CD4-positive, CD25-positive, alpha-beta regulatory T cell (primary cell): ENCODE measurements at regions not wholly inside any gene's neighbourhood (a gene's known extent, or its start where the extent isn't known, plus 50 kb on each side); places are given as distances from the start of the nearest gene placed in this dataset.

Source experiments
- ATAC-seq, 2 donors: fragments of 150-1000 bp; cut with Tn5 transposase; one replicate each; pipeline ENCODE4 v1.10.0; 2021; ENCODE audit warnings: low read depth in 2 of 2, moderate number of reproducible peaks in 2 of 2, moderate library complexity in 1 of 2
- DNase-seq, 3 donors: peaks; one replicate each; pipeline versions ENCODE4 v3.0.0 to v3.0.0-alpha.2; 2012 to 2022; ENCODE audit warnings: mixed read lengths in 1 of 3
- H3K27ac ChIP-seq: one replicate; pipeline ENCODE4 v1.7.0; 2013; ENCODE audit warnings: mild to moderate bottlenecking, low read length; ENCODE audit not compliant: insufficient read depth, poor library complexity, severe bottlenecking
- H3K27me3 ChIP-seq: one replicate; pipeline ENCODE4 v1.7.0; 2013; ENCODE audit warnings: low read length; ENCODE audit not compliant: control insufficient read depth, insufficient read depth
- H3K36me3 ChIP-seq: one replicate; pipeline ENCODE4 v1.7.0; 2013; ENCODE audit warnings: mild to moderate bottlenecking, low read length, moderate library complexity; ENCODE audit not compliant: control insufficient read depth, insufficient read depth
- H3K4me1 ChIP-seq: 2 replicates; pipeline ENCODE4 v1.7.0; 2013; ENCODE audit warnings: mild to moderate bottlenecking, low read length; ENCODE audit not compliant: insufficient read depth, control insufficient read depth, poor library complexity, severe bottlenecking
- H3K4me3 ChIP-seq: one replicate; pipeline ENCODE4 v1.7.0; 2013; ENCODE audit warnings: low read depth, mild to moderate bottlenecking, low read length, moderate library complexity
- H3K9me3 ChIP-seq, 2 experiments: 1 replicate in 1 of 2; 2 replicates in 1 of 2; pipeline ENCODE4 v1.7.0; 2013; ENCODE audit warnings: low read length in 2 of 2, mild to moderate bottlenecking in 1 of 2, moderate library complexity in 1 of 2; ENCODE audit not compliant: control insufficient read depth in 2 of 2
- H3K27ac Mint-ChIP-seq, 3 donors: one replicate each; pipeline ENCODE4 v1.8.0; 2020 to 2022; ENCODE audit warnings: mild to moderate bottlenecking in 3 of 3, mixed read lengths in 3 of 3, moderate library complexity in 2 of 3
- H3K27me3 Mint-ChIP-seq: one replicate; pipeline ENCODE4 v1.8.0; 2022; ENCODE audit warnings: mild to moderate bottlenecking, mixed read lengths
- H3K36me3 Mint-ChIP-seq: one replicate; pipeline ENCODE4 v1.8.0; 2020; ENCODE audit warnings: mixed read lengths
- H3K4me1 Mint-ChIP-seq, 4 donors: one replicate each; pipeline ENCODE4 v1.8.0; 2020 to 2022; ENCODE audit warnings: mixed read lengths in 4 of 4, mild to moderate bottlenecking in 1 of 4
- H3K4me3 Mint-ChIP-seq, 4 donors: one replicate each; pipeline ENCODE4 v1.8.0; 2020 to 2022; ENCODE audit warnings: mild to moderate bottlenecking in 4 of 4, mixed read lengths in 4 of 4, moderate library complexity in 3 of 4
- H3K9me3 Mint-ChIP-seq, 7 donors: one replicate each; pipeline ENCODE4 v1.8.0; 2020 to 2022; ENCODE audit warnings: mixed read lengths in 7 of 7, mild to moderate bottlenecking in 3 of 7, moderate library complexity in 2 of 7

- H3K4me1 ChIP-seq, result peaks cover 60% of the 10 kb centered on the region
- ATAC-seq, result no peak
- no peaks in the 10 kb centered on the region for H3K9me3 ChIP-seq
- no peak for DNase-seq
- Mint-ChIP-seq H3K27ac (peak overlapping the region in 1 of 3 donors; percentile 47), H3K4me1 (peaks cover 28 to 59% (median 45%) of the 10 kb centered on the region in 4 donors), H3K4me3 (peak overlapping the region in 1 of 4 donors; percentile 77), H3K27me3 (peaks cover 1% of the 10 kb centered on the region), H3K9me3 (peaks cover 0 to 2% (median 0%) of the 10 kb centered on the region in 7 donors), H3K36me3 (no peaks in the 10 kb centered on the region)
- no peak overlapping the region for H3K4me3 ChIP-seq
- no peaks in the 10 kb centered on the region for H3K36me3 ChIP-seq
- H3K27ac ChIP-seq, result no peak overlapping the region
- no peaks in the 10 kb centered on the region for H3K27me3 ChIP-seq
Measured at GRCh38 chr6:105645156-105645555, 242.3 kb upstream of the PREP start.

DNA sequence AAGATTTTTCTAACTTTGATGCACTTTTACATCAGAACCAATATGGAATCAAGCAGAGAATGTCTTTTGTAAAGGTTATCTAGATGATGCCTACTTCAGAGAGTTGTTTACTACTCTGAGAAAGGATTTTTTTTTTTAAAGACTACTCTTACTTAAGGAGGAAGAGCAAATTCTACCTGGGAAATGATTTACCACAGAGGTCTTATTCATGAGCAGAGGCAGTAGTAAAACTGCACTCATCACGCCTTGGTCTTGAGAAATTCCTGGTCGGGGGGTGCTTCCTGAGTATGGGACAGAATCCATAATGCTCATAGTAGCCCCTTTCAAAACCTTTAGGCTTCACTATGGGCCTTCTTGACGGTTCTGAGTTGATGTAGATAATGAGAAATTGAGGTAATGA lies 241.8 kb upstream of the PREP start:
- DNase-seq (no peak), ATAC-seq (no peak)
- no peaks in the 10 kb centered on the region for H3K9me3 ChIP-seq
- no peaks in the 10 kb centered on the region for H3K36me3 Mint-ChIP-seq
- peaks cover 56% of the 10 kb centered on the region for H3K4me1 ChIP-seq
- no peak overlapping the region for H3K27ac ChIP-seq
- no peak overlapping the region for H3K4me3 ChIP-seq
- H3K36me3 ChIP-seq, result no peaks in the 10 kb centered on the region
- peaks cover 28 to 56% (median 42%) of the 10 kb centered on the region in 4 donors for H3K4me1 Mint-ChIP-seq
- no peaks in the 10 kb centered on the region for H3K27me3 ChIP-seq
- peaks cover 6% of the 10 kb centered on the region for H3K27me3 Mint-ChIP-seq
- H3K27ac Mint-ChIP-seq, result peak overlapping the region in 1 of 3 donors; percentile 53
- peaks cover 0 to 4% (median 0%) of the 10 kb centered on the region in 7 donors for H3K9me3 Mint-ChIP-seq
- peak overlapping the region in 2 of 4 donors; percentile 65 to 83 for H3K4me3 Mint-ChIP-seq

DNA sequence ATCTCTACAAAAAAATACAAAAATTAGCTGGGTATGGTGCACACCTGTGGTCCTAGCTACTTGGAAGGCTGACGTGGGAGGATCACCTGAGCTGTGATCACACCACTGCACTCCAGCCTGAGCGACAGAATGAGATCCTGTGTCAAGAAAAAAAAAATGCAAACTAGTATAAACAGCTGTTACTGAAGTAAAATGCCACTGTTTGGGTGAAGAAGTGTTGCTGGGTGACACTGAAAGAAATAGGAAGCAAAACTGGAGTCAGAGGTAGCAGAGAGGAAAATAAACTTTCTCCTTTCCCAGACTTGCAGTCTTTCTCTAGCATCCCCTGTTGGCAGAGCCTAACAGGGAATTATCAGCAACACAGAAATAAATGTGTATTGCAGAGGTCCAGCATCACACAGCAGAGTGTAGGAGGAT lies 241.2 kb upstream of the PREP start:
- Mint-ChIP-seq H3K4me3 (peak overlapping the region in 3 of 4 donors; percentile 3 to 83 (median 65)), H3K27ac (peak overlapping the region in 2 of 3 donors; percentile 5 to 53), H3K36me3 (no peaks in the 10 kb centered on the region), H3K4me1 (peaks cover 24 to 50% (median 36%) of the 10 kb centered on the region in 4 donors), H3K9me3 (peaks cover 0 to 4% (median 0%) of the 10 kb centered on the region in 7 donors), H3K27me3 (peaks cover 7% of the 10 kb centered on the region)
- Histone ChIP-seq H3K4me3 (peak overlapping the region; percentile 27), H3K27me3 (no peaks in the 10 kb centered on the region), H3K4me1 (peaks cover 50% of the 10 kb centered on the region), H3K27ac (no peak overlapping the region), H3K9me3 (no peaks in the 10 kb centered on the region), H3K36me3 (no peaks in the 10 kb centered on the region)
- DNase-seq (no peak), ATAC-seq (no peak)

DNA sequence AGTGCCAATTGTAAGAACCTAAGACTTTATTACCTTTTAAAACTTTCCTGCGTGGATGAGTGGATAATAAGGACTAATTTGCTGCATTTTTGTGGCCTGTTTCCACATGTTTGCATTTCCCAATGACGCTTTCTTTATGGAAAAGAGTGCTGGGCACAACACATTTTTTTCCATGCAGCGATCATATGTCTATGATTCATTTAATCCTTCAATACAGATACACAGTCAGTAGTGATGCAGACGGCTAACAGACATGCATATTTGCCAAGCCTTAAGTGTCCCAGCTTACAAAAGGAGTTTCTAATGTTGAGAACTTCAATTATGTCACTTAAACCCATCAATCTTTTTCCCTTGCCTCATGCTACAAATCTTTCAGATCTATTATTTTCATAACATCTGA lies 239.8 kb upstream of the PREP start:
- Histone ChIP-seq H3K27ac (no peak overlapping the region), H3K4me3 (no peak overlapping the region), H3K4me1 (peaks cover 39% of the 10 kb centered on the region), H3K9me3 (no peaks in the 10 kb centered on the region), H3K36me3 (no peaks in the 10 kb centered on the region), H3K27me3 (no peaks in the 10 kb centered on the region)
- no peak for DNase-seq
- no peak overlapping the region for H3K4me3 Mint-ChIP-seq
- peaks cover 0 to 5% (median 0%) of the 10 kb centered on the region in 7 donors for H3K9me3 Mint-ChIP-seq
- peaks cover 11 to 37% (median 24%) of the 10 kb centered on the region in 4 donors for H3K4me1 Mint-ChIP-seq
- no peaks in the 10 kb centered on the region for H3K36me3 Mint-ChIP-seq
- H3K27me3 Mint-ChIP-seq, result peaks cover 7% of the 10 kb centered on the region
- ATAC-seq, result no peak
- H3K27ac Mint-ChIP-seq, result no peak overlapping the region

- Mint-ChIP-seq H3K4me1 (peaks cover 7 to 29% (median 18%) of the 10 kb centered on the region in 4 donors), H3K36me3 (no peaks in the 10 kb centered on the region), H3K9me3 (peaks cover 0 to 5% (median 0%) of the 10 kb centered on the region in 7 donors), H3K27ac (no peak overlapping the region), H3K27me3 (peaks cover 7% of the 10 kb centered on the region), H3K4me3 (no peak overlapping the region)
- Histone ChIP-seq H3K36me3 (no peaks in the 10 kb centered on the region), H3K27ac (no peak overlapping the region), H3K27me3 (no peaks in the 10 kb centered on the region), H3K4me1 (peaks cover 29% of the 10 kb centered on the region), H3K9me3 (no peaks in the 10 kb centered on the region), H3K4me3 (no peak overlapping the region)
- ATAC-seq (no peak), DNase-seq (no peak)
Measured at GRCh38 chr6:105641504-105641903, 238.6 kb upstream of the PREP start.

- ATAC-seq (no peak), DNase-seq (no peak)
- Histone ChIP-seq H3K4me3 (no peak overlapping the region), H3K27ac (no peak overlapping the region), H3K27me3 (no peaks in the 10 kb centered on the region), H3K4me1 (peaks cover 7% of the 10 kb centered on the region), H3K9me3 (no peaks in the 10 kb centered on the region), H3K36me3 (no peaks in the 10 kb centered on the region)
- Mint-ChIP-seq H3K4me3 (no peak overlapping the region), H3K27ac (no peak overlapping the region), H3K9me3 (peaks cover 0 to 6% (median 0%) of the 10 kb centered on the region in 7 donors), H3K36me3 (no peaks in the 10 kb centered on the region), H3K27me3 (peaks cover 7% of the 10 kb centered on the region), H3K4me1 (peaks cover under 1 to 7% (median 5%) of the 10 kb centered on the region in 4 donors)
Measured at GRCh38 chr6:105639124-105639523, 236.2 kb upstream of the PREP start.

GRCh38 chr6:105633814-105634213 lies 230.9 kb upstream of the PREP start:
- H3K4me1 Mint-ChIP-seq, result peaks cover 0 to 7% (median 0%) of the 10 kb centered on the region in 4 donors
- Histone ChIP-seq H3K4me3 (no peak overlapping the region), H3K27me3 (no peaks in the 10 kb centered on the region), H3K27ac (no peak overlapping the region), H3K36me3 (no peaks in the 10 kb centered on the region), H3K4me1 (no peaks in the 10 kb centered on the region), H3K9me3 (no peaks in the 10 kb centered on the region)
- H3K4me3 Mint-ChIP-seq, result no peak overlapping the region
- peaks cover 8% of the 10 kb centered on the region for H3K27me3 Mint-ChIP-seq
- H3K36me3 Mint-ChIP-seq, result peaks cover 11% of the 10 kb centered on the region
- DNase-seq (no peak), ATAC-seq (no peak)
- no peak overlapping the region for H3K27ac Mint-ChIP-seq
- H3K9me3 Mint-ChIP-seq, result peaks cover 2 to 10% (median 7%) of the 10 kb centered on the region in 7 donors

- ATAC-seq, result no peak
- Histone ChIP-seq H3K4me3 (no peak overlapping the region), H3K36me3 (no peaks in the 10 kb centered on the region), H3K9me3 (no peaks in the 10 kb centered on the region), H3K27me3 (no peaks in the 10 kb centered on the region), H3K27ac (no peak overlapping the region), H3K4me1 (no peaks in the 10 kb centered on the region)
- Mint-ChIP-seq H3K36me3 (peaks cover 11% of the 10 kb centered on the region), H3K4me3 (no peak overlapping the region), H3K27me3 (peaks cover 12% of the 10 kb centered on the region), H3K9me3 (peaks cover 3 to 10% (median 7%) of the 10 kb centered on the region in 7 donors), H3K4me1 (peaks cover 0 to 10% (median 6%) of the 10 kb centered on the region in 4 donors), H3K27ac (no peak overlapping the region)
- DNase-seq, result no peak
Measured at GRCh38 chr6:105628156-105628860, 225.4 kb upstream of the PREP start.
